Right lobe of liver (tissue), 4 donors: ENCODE measurements at regions not wholly inside any gene's neighbourhood (a gene's known extent, or its start where the extent isn't known, plus 50 kb on each side); places are given as distances from the start of the nearest gene placed in this dataset.

Experiments used
- CTCF ChIP-seq, 4 donors: fragments of 200-600 bp in 3 of 4; fragments of 450-650 bp in 1 of 4; IDR thresholded peaks; one replicate each; pipeline versions ENCODE4 v1.5.1 to v1.8.0; 2016 to 2022; ENCODE audit warnings: antibody characterized with exemption in 4 of 4, mild to moderate bottlenecking in 2 of 4
- POLR2A ChIP-seq: fragments of 450-650 bp; IDR thresholded peaks from one replicate; pipeline ENCODE4 v1.6.1; 2017; ENCODE audit warnings: antibody characterized with exemption, mild to moderate bottlenecking
- donor health status: DM: no; HTN: no; CAD: no.
- donor health status: DM: no; HTN: no; CAD: no.
- donor health status: DM: no; HTN: yes; CAD: no.

GRCh38 chr2:122680662-122681061 is 925.2 kb downstream of the TSN start:
- no peak for TF ChIP-seq CTCF (IDR thresholded peaks at IDR 0.05)
- no peak for TF ChIP-seq POLR2A
